NOMO-1 (cell line): ENCODE measurements at regions not wholly inside any gene's neighbourhood (a gene's known extent, or its start where the extent isn't known, plus 50 kb on each side); places are given as distances from the start of the nearest gene placed in this dataset.
"Not testable (repeated sequence)": the region's sequence is repeated elsewhere in the genome, so short reads cannot be mapped to it uniquely, and the experiment has no call there.

Experiments
- DNase-seq, 2 experiments: peaks; one replicate each; lab custom pipeline; 2025; ENCODE audit not compliant: unreplicated experiment in 2 of 2; lab: John Stamatoyannopoulos, UW

GRCh38 chr10:129066529-129066928 lies 400.5 kb upstream of the MGMT start:
- DNase-seq: not testable (repeated sequence)

GRCh38 chr10:129071411-129071810 lies 395.6 kb upstream of the MGMT start:
- DNase-seq: not testable (repeated sequence)

- DNase-seq: no peak
Observed at GRCh38 chr10:129074939-129075338, 392.1 kb upstream of the MGMT start.

- no peak for DNase-seq
Observed at GRCh38 chr10:129075508-129075907, 391.5 kb upstream of the MGMT start.

- no peak for DNase-seq
Observed at GRCh38 chr10:129075927-129076326, 391.1 kb upstream of the MGMT start.

- DNase-seq: no peak
Observed at GRCh38 chr10:129078346-129078745, 388.7 kb upstream of the MGMT start.

GRCh38 chr10:129078746-129079145 lies 388.3 kb upstream of the MGMT start:
- no peak for DNase-seq

- no peak for DNase-seq
Observed at GRCh38 chr10:129079705-129080104, 387.3 kb upstream of the MGMT start.

GRCh38 chr10:129085811-129086210 lies 381.2 kb upstream of the MGMT start:
- DNase-seq: no peak

- no peak for DNase-seq
Observed at GRCh38 chr10:129089341-129089740, 377.7 kb upstream of the MGMT start.

- DNase-seq: no peak
Observed at GRCh38 chr10:129090165-129090564, 376.9 kb upstream of the MGMT start.

GRCh38 chr10:129090618-129091366 lies 376.2 kb upstream of the MGMT start:
- peak; percentile 60 to 91 for DNase-seq

- no peak for DNase-seq
Observed at GRCh38 chr10:129093641-129094040, 373.4 kb upstream of the MGMT start.

GRCh38 chr10:129094233-129094632 lies 372.8 kb upstream of the MGMT start:
- DNase-seq: no peak

- DNase-seq: no peak
Observed at GRCh38 chr10:129094861-129095260, 372.2 kb upstream of the MGMT start.

GRCh38 chr10:129095680-129096064 lies 371.4 kb upstream of the MGMT start:
- DNase-seq: no peak

- peak in 1 of 2 experiments; percentile 45 for DNase-seq
Observed at GRCh38 chr10:129096065-129096984, 370.7 kb upstream of the MGMT start.

GRCh38 chr10:129097776-129098330 lies 369.2 kb upstream of the MGMT start:
- no peak for DNase-seq

- DNase-seq: no peak
Observed at GRCh38 chr10:129098517-129098916, 368.5 kb upstream of the MGMT start.

- no peak for DNase-seq
Observed at GRCh38 chr10:129099486-129099885, 367.6 kb upstream of the MGMT start.

- no peak for DNase-seq
Observed at GRCh38 chr10:129099992-129100391, 367.0 kb upstream of the MGMT start.
